ENCODE measurements at regions not wholly inside any gene's neighbourhood (a gene's known extent, or its start where the extent isn't known, plus 50 kb on each side); places are given as distances from the start of the nearest gene placed in this dataset.

DNA sequence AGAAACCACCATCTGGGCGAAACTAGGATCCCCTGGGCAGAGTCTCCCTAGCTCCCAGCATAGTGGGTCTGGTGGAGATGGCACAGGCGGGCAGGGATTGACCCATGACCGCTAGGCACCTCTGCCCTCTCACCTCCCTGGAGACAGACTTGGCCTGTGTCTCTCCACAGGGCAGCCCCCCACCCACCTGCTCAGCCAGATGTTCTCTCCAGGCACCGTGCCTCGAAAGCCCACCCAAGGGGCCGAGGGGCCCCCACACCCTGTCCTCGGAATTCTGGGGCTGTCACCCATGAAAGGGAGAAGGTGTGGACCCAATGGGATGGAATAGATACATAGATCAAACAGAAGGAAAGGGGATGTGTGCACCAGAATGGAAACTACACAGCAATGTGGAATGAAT is 229.1 kb upstream of the RTL1 start:
- dilution Hi-C loops (cut with HindIII; ENCODE audit: low sequenced_read_pairs, unreplicated experiment) (no loop called here), in situ Hi-C loops (cut with MboI; ENCODE audit: low sequenced_read_pairs) (no loop called here), intact Hi-C loops (cut with micrococcal nuclease) (no loop called here)
- Histone ChIP-seq H2BK15ac (ENCODE audit: low read depth, low read length) (no peak overlapping the region), H4K91ac (ENCODE audit: insufficient read depth, low read depth, low read length) (no peak overlapping the region), H4K5ac (ENCODE audit: low read depth, low read length) (no peak overlapping the region), H3K9me1 (ENCODE audit: insufficient read depth, low read length) (no peaks in the 10 kb centered on the region), H2BK5ac (ENCODE audit: low read depth, low read length, poor library complexity, severe bottlenecking) (no peak overlapping the region), H3K27me3 (ENCODE audit: control insufficient read depth, insufficient read depth, low read length) (peaks cover 21% of the 10 kb centered on the region), H3K4me3 (ENCODE audit: insufficient read depth, low read depth, low read length) (no peak overlapping the region), H2AK9ac (replicated peaks; ENCODE audit: low read depth, low read length, poor library complexity) (no peak overlapping the region), H3K27ac (ENCODE audit: insufficient read depth, low read length) (no peak overlapping the region), H3K4me1 (ENCODE audit: control insufficient read depth, insufficient read depth, low read length) (no peaks in the 10 kb centered on the region), H2BK120ac (ENCODE audit: low read depth, low read length) (no peak overlapping the region), H3K9me3 (ENCODE audit: control insufficient read depth, insufficient read depth, low read length) (peaks cover 2% of the 10 kb centered on the region; the same call in 1 of the 2 replicates), H3K9ac (ENCODE audit: low read depth, low read length) (no peak overlapping the region), H2AK5ac (ENCODE audit: low read depth, low read length) (no peak overlapping the region), H4K8ac (ENCODE audit: low read depth in 2 of 2, low read length in 2 of 2) (no peak overlapping the region), H3K36me3 (ENCODE audit: control insufficient read depth, insufficient read depth, low read length) (no peaks in the 10 kb centered on the region), H3K14ac (replicated peaks; ENCODE audit: low read depth, low read length) (no peak overlapping the region), H3K4me2 (ENCODE audit: low read depth, low read length) (no peak overlapping the region), H3K4ac (ENCODE audit: low read depth, low read length) (no peak overlapping the region), H3K56ac (ENCODE audit: extremely low read depth, insufficient read depth, low read length) (no peak overlapping the region), H3K23ac (ENCODE audit: low read depth, low read length) (no peak overlapping the region), H2BK20ac (ENCODE audit: low read depth, low read length) (no peak overlapping the region), H4K20me1 (ENCODE audit: insufficient read depth, low read length) (no peaks in the 10 kb centered on the region), H3K79me1 (ENCODE audit: low read depth in 1 of 2, low read length in 2 of 2) (no peaks in the 10 kb centered on the region), H3K18ac (ENCODE audit: low read depth, low read length) (no peak overlapping the region), H2AFZ (replicated peaks; ENCODE audit: low read length, poor library complexity) (no peak overlapping the region)
- no CpG with 5 or more reads among the region's 7 CpGs for WGBS, 2 experiments (ENCODE audit: extremely low coverage in 2 of 2, insufficient read length in 1 of 2)
- TF ChIP-seq ELK1 (IDR thresholded peaks at IDR 0.05; ENCODE audit: borderline replicate concordance, low read depth, low read length): no peak
- no peak for TF ChIP-seq RAD21 (IDR thresholded peaks at IDR 0.05; ENCODE audit: low read length)
- DNase-seq (no peak), ATAC-seq (ENCODE audit: low read depth) (no peak)
- BruUV-seq (replicated peaks): no TSS peak
- ChIA-PET CTCF (no interaction called here), POLR2A (ENCODE audit: unreplicated experiment) (no interaction called here)
